H1 (cell line): ENCODE measurements at regions not wholly inside any gene's neighbourhood (a gene's known extent, or its start where the extent isn't known, plus 50 kb on each side); places are given as distances from the start of the nearest gene placed in this dataset.

ENCODE experiments used
- CHD7 ChIP-seq: fragments of 300-600 bp; sonication (generic); IDR thresholded peaks from 2 replicates; pipeline ENCODE4 v1.7.1; 2012; ENCODE audit warnings: low read length, moderate library complexity, mild to moderate bottlenecking, inconsistent platforms; ENCODE audit not compliant: insufficient replicate concordance
- KDM1A ChIP-seq: fragments of 200-600, 300-600 bp; sonication (generic); IDR thresholded peaks from 2 replicates; pipeline ENCODE4 v1.7.1; 2016; ENCODE audit warnings: mild to moderate bottlenecking, low read length, borderline replicate concordance

GRCh38 chr17:5789528-5789927 lies 205.2 kb upstream of the NLRP1 start (continued):
- TF ChIP-seq CHD7, result no peak
- no peak for TF ChIP-seq KDM1A
